ENCODE measurements at regions not wholly inside any gene's neighbourhood (a gene's known extent, or its start where the extent isn't known, plus 50 kb on each side); places are given as distances from the start of the nearest gene placed in this dataset.

DNA sequence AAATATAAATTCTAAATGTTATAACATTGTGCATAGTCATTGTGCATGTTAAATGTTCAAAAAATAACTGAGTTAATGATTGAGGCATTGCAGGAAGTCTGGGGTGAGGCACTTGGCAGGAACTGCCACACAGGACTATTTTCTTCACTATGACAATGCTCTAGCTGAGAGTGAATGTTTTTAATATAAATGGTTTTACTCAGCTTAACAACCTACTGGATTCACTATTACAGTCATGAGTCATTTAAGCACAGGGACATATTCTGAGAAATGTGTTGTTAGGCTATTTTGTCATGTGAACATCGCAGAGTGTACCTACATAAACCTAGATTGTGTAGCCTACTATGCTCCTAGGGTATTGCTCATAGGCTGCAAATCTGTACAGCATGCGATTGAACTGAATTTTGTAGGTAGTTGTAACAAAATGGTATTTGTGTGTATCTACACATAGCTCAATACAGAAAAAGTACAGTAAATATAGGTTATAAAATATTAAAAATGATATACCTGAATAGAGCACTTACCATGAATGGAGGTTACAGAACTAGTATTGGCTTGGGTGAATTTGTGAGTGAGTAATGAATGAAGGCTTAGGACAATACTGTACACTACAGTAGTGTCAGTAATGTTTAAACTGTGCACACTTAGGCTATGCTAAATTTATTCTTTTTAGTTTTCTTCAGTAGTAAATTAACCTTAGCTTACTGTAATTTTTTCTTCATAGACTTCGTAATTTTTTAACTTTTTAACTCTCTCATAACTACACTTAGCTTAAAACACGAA lies 346.1 kb upstream of the PTGER4 start:
- no peak overlapping the region for H3K4me3 ChIP-seq
- intact Hi-C loops (cut with DNase I; ENCODE audit: low total_unique reads) = no loop called here
- no peak overlapping the region for H3K27ac ChIP-seq
- no peaks in the 10 kb centered on the region for H3K9me3 ChIP-seq
- no peaks in the 10 kb centered on the region for H3K27me3 ChIP-seq
- no peak for DNase-seq
- H3K4me1 ChIP-seq = no peaks in the 10 kb centered on the region
- TF ChIP-seq POLR2A (IDR thresholded peaks at IDR 0.05) = no peak
- TF ChIP-seq, protein P1, sequence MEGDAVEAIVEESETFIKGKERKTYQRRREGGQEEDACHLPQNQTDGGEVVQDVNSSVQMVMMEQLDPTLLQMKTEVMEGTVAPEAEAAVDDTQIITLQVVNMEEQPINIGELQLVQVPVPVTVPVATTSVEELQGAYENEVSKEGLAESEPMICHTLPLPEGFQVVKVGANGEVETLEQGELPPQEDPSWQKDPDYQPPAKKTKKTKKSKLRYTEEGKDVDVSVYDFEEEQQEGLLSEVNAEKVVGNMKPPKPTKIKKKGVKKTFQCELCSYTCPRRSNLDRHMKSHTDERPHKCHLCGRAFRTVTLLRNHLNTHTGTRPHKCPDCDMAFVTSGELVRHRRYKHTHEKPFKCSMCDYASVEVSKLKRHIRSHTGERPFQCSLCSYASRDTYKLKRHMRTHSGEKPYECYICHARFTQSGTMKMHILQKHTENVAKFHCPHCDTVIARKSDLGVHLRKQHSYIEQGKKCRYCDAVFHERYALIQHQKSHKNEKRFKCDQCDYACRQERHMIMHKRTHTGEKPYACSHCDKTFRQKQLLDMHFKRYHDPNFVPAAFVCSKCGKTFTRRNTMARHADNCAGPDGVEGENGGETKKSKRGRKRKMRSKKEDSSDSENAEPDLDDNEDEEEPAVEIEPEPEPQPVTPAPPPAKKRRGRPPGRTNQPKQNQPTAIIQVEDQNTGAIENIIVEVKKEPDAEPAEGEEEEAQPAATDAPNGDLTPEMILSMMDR (IDR thresholded peaks at IDR 0.05) = no peak
- H3K36me3 ChIP-seq = no peaks in the 10 kb centered on the region

DNA sequence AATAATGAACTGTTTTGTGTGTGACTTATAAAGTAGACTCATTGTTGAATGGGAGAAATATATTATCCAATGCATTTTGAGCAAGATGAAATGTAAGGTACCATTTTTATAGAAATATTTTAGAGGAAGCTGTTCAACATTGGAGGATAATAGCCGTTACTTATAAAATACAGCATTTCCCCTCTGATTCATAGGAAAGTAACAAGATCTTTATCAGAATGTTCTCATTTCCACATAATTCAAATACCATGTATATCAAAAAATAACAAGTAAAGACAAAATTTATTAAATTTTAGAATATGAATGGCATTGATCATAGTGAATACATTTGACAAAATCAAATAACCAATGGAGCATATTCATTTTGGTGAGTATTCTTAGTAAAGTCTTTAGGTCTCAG lies 346.7 kb upstream of the PTGER4 start:
- Histone ChIP-seq H3K9me3 (no peaks in the 10 kb centered on the region), H3K36me3 (no peaks in the 10 kb centered on the region), H3K27ac (no peak overlapping the region), H3K27me3 (no peaks in the 10 kb centered on the region), H3K4me1 (no peaks in the 10 kb centered on the region), H3K4me3 (no peak overlapping the region)
- intact Hi-C loops (cut with DNase I; ENCODE audit: low total_unique reads) = no loop called here
- no peak for TF ChIP-seq POLR2A (IDR thresholded peaks at IDR 0.05)
- TF ChIP-seq, protein P1 (IDR thresholded peaks at IDR 0.05) = no peak
- DNase-seq = no peak

DNA sequence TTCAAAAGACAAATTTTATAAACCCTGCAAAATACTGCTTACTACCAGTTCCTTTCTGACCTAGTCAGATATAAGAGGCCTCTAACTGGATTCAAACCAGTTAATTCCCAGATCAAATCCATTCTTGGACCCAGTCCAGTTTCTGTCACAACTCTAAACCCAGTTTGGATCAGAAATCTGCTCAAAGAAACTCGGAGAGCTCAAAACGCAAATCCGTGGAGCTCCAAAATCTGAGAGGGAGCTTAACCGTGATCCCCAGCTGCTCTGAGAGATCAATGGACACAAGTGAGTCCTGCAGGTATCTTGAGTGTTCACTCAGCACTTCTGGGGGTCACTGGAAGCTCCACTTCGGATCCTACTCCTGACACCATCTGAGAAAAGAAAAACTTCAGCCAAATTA lies 348.1 kb upstream of the PTGER4 start:
- DNase-seq = no peak
- Histone ChIP-seq H3K4me3 (no peak overlapping the region), H3K27me3 (no peaks in the 10 kb centered on the region), H3K27ac (no peak overlapping the region), H3K9me3 (no peaks in the 10 kb centered on the region), H3K4me1 (no peaks in the 10 kb centered on the region), H3K36me3 (no peaks in the 10 kb centered on the region)
- TF ChIP-seq POLR2A (IDR thresholded peaks at IDR 0.05) = no peak
- TF ChIP-seq, protein P1 (IDR thresholded peaks at IDR 0.05) = no peak
- intact Hi-C loops (cut with DNase I; ENCODE audit: low total_unique reads) = no loop called here

DNA sequence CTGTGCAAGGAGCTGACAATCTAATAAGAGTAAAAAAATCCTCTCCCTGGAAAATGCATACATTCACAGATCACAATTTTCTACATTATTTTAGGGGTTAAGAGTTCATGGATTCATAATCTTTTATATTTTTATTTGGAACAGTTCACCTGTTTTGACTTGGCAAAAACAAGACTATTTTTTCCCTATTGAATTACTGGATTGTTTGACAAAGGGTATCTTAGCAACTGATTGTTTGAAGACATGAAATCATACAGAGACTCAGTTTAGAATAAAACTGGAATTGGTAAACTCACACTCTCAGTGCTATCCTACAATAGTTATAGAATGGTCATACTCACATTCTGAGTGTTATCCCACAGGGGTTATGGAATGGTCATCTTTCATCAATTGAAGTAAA lies 358.2 kb upstream of the PTGER4 start:
- no peaks in the 10 kb centered on the region for H3K27me3 ChIP-seq
- H3K4me1 ChIP-seq = no peaks in the 10 kb centered on the region
- no peaks in the 10 kb centered on the region for H3K9me3 ChIP-seq
- DNase-seq = no peak
- TF ChIP-seq, protein P1 (IDR thresholded peaks at IDR 0.05) = no peak
- TF ChIP-seq POLR2A (IDR thresholded peaks at IDR 0.05) = no peak
- no peaks in the 10 kb centered on the region for H3K36me3 ChIP-seq
- no peak overlapping the region for H3K27ac ChIP-seq
- intact Hi-C loops (cut with DNase I; ENCODE audit: low total_unique reads) = no loop called here
- H3K4me3 ChIP-seq = no peak overlapping the region

DNA sequence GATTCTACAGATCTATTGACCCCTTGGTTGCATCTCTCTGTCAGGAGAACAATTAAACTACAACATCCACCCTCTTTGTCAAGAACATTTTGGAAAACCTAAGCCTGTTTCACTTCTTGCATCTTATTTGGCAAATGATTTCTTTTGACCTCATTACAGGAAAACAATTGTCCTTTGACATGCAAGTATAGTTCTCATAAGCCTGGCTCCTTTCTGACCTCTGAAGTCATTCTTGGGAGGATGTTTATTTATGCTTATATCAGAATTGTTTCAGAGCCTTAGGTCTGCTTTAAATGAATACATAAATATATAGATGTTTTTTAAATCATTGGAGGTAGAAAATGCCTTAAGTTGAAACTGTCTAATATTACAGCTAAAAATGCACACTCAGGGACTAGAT lies 361.3 kb upstream of the PTGER4 start:
- Histone ChIP-seq H3K4me3 (no peak overlapping the region), H3K36me3 (no peaks in the 10 kb centered on the region), H3K9me3 (no peaks in the 10 kb centered on the region), H3K27ac (no peak overlapping the region), H3K4me1 (no peaks in the 10 kb centered on the region), H3K27me3 (no peaks in the 10 kb centered on the region)
- intact Hi-C loops (cut with DNase I; ENCODE audit: low total_unique reads) = no loop called here
- TF ChIP-seq, protein P1 (IDR thresholded peaks at IDR 0.05) = no peak
- no peak for TF ChIP-seq POLR2A (IDR thresholded peaks at IDR 0.05)
- no peak for DNase-seq

Data from uterus (tissue), 3 donors.